ENCODE measurements at regions not wholly inside any gene's neighbourhood (a gene's known extent, or its start where the extent isn't known, plus 50 kb on each side); places are given as distances from the start of the nearest gene placed in this dataset.
"Not testable (repeated sequence)": the region's sequence is repeated elsewhere in the genome, so short reads cannot be mapped to it uniquely, and the experiment has no call there.

DNA sequence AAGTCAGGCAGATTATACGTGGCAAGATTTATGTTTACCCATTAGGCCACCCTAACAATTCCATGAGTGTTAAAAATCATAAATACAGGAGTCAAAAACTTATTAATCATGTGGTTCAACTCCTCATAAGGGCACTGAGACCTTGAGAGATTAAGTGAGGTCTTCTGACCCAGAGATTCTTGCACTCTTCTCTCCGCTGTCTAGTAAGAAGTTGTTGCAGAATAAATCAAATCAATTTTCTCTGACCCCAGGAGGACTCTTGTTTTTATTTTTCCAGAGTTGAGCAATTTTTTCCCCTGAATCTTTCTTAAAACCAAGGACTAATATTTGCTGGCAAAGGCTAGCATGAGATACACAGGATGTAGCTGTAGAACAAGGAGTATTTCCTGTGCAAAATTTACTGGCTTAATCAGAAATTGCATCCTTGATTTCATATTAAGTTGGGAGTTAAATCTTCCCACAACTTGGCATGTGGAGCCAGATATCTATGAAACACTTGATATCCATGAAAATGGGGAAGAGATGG, 90.9 kb upstream of the PTHLH start:
- DNase-seq: no peak

DNA sequence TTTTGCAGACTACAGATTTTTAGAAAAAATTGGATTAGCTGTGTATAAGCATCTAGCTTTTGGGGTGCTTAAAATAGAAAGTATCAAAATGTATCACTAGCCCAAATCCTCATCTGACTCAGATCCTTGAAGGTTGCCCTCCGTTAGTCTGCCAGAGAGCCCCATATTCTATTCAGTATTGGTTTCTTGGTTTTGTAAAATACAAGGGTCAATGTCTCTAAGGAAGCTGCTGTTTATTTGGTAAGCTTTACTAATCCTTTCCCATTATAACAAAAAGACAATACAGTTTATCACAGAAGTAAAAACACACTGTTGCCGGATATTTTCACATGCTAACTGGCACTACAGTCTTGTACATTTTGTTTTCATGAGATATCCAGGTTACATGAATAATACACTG, 92.8 kb upstream of the PTHLH start:
- no peak for DNase-seq

DNA sequence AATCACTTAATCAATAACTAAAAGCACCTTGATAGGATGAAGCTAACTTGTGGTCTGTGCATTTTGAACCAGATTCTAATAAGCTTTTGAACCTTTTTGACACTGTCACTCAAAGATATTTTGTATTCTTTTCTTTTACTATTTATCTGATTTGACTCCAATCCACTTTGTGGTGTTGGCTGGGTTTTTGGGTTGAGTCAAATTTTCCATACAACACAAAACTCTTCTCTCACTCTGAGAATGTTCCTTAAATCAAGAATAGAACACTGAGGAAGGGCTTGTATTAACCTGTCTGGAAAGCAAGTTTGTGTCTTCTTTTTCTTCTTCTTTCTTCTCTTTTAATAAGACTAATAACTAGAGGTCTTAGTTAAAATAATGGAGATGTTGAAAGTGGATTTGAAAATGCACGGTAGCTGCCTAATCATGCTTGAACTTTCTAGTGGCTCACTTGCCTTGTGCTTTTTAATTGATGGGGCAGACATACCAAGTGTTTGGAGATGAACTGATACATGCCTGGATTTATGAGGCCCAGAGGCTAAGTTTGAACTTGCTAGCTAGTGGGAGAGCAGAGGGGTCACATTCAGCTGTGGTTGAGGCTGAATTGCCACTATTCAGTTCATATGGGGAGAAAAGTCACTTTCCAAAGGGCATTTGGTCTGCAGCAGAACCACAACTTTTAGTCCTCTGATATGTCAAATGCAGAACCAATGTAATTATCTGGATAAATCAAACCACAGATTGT, 93.5 kb upstream of the PTHLH start:
- no peak for DNase-seq

DNA sequence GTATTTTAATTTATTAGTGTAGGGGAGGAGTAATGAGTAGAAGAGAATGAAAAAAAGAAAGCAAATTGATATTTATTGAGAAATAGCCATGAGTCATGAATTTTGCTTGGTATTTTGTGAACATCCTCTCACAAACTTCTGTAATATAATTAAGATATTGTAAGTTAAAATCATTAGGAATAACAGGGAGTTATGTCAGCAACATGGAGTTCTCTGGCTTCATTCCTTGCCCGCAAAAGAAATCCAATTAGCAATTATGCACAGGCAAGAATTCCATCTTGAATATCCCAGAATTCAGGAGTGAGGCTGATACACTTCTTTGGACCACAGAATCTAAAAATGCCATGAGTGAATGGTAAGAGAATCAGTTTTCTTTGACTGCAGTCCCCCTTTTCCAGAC, 94.3 kb upstream of the PTHLH start:
- DNase-seq: no peak

DNA sequence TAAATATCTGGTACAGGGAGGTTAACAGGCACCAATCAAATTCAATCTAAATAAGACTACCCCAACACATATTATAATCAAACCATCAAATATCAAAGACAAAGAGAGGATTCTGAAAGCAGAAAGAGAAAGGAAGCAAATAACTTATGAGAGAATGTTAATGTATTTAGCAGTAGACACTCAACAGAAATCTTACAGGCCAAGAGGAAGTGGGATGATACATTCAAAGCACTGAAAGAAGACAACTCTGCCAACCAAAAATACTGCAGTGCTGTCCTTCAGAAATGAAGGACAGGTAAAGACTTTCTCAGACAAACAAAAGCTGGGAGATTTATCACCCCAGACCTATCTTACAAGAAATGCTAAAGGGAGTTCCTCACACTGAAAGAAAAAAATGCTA, 95.9 kb upstream of the PTHLH start:
- no peak for DNase-seq

DNA sequence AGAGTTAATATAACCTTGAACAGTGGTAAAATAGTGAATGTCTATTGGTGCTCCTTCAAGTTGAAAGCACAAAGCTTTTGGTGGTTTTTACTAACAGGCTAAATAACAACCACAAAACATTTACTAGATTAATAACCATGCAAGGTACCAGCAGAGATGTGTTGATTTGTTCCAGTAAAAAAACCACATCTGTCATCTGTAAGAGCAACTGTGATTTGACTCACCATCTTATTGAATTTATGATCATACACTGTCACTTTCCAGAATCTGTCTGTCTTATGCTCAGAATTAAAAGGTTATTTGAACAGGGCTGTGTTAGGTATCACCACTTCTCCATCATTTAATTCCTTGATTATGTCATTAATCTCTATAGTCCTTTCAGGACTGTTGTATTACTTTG, 107.0 kb upstream of the PTHLH start:
- DNase-seq: no peak

DNA sequence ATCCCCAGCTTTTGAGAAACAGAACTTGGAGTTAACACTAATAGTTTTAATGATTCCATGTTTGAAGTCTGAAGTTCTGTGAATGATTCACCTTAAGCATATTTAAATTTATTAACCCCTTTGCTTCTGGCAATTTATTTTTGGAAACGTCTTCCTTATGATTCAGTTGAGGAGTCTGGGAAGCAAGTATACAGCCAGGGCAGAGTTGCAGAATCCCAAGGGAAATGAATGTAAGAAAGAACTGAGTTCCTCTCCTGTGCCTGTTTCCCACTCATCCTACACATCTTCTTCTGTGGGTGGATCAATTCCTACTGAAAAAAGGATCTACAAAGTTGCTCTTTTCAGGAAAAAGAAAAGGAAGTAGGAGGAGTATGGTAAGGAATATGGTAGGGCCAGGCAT, 108.2 kb upstream of the CCDC91 start:
- no peak for DNase-seq

DNA sequence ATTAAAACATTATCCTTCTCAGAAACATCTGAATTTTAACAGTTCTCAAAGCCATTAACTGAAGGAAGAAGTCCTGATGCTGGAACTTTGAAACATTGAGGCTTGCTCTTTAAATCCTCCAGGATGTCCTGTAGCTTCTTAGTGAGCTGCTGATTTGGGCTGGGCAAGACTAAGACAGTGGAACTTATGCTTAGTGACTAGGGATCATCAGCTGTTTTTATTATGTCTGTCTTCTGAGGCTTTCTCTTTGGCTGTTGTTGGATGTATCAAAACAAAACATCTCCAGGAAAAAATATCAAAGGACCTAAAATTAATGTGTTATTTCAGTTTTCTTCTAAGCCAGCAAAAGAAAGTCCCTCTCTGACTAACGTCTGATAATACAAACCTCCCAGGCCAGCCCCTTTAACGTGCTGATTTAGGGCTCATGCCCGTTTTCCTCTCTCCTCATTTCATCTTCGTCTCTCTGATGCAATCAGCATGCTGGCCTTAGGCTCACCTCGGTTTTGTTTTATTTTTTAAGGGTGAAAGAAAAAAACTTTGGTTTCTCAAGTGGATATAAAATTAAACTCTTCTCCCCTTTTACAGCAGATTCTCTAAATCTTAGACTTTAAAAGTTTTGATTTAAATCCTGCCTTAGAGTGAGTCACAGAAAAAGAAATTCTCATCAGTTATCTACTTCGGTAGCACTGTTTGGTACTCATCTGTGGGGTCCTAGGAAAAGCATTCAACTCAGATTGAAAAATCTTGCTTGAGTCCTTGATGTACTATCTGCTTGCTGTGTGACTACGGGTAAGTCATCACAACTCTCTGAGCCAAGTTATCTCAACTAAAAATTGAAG, 106.2 kb upstream of the CCDC91 start:
- no peak for DNase-seq

DNA sequence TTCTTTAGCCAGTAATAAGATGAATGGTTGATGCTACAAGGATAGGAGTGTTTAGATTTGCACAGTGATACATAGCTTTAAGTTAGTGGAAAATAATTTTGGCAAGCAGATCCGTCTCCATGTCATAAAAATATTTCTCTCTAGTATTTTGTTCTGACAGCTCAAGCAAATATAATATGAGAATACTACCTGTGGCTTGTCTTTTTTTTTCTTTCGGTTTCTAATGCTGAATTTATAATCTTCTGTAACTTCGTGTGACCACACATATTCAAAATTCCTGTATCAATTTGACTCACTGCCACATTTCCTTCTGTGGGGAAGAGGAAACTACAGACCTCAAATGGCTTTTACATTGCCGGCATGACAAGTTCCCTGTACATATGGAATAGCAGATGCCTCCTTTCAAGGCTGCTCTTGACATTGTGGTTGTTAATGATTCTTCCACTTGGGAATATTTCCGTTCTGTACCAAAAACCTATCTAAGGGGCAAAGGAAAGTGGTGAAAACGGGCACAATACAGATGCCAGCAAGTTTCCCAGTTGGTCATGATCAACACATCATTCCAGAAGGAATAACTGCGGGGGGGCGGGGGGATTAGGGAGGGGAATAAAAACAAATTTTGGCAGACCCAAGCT, 103.6 kb upstream of the CCDC91 start:
- DNase-seq: no peak

DNA sequence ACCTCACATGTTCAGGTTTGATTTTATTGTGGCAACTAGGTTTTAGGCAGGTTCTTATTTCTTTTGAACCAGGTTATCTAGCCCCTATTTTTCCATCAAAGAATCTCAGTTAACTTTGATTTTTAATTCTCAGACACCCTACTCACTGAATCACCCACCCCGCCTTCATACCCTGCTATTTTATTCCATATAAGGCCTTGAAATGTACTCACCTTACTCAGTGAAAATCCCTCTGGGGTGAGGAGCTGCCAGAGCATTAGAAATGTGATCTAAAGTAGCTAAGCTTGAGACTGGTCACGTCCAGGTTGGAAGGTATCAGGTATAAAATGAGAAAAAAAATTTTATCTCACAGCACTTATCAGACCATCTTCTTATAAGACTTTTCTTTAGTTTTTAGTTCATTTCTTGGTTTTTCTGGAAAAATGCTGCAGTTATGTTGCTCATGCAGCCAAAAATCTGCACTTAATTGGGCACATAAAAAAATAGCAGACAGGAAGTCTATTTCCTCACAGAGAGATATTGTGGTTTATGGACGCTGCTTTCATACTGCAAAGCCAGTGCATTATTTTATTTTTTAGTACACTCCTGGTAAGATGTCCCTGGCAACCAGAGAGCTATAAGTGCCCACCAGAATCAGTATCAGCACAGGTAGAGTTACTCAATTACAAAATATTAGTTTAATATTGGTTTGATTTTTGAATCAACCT, 101.5 kb upstream of the CCDC91 start:
- no peak for DNase-seq

DNA sequence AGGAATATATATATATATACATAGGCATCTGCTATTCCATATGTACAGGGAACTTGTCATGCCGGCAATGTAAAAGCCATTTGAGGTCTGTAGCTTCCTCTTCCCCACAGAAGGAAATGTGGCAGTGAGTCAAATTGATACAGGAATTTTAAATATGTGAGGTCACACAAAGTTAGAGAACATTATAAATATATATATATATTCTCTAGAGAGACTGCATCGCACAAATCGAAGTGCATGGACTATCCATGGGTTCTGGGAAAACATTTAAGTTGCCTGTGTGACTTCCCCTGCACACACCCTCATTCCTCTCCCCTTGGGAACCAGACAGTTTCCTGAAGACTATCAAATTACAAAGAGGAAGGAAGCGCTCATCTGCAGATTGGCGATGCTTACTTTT, 100.9 kb upstream of the CCDC91 start:
- DNase-seq: no peak

DNA sequence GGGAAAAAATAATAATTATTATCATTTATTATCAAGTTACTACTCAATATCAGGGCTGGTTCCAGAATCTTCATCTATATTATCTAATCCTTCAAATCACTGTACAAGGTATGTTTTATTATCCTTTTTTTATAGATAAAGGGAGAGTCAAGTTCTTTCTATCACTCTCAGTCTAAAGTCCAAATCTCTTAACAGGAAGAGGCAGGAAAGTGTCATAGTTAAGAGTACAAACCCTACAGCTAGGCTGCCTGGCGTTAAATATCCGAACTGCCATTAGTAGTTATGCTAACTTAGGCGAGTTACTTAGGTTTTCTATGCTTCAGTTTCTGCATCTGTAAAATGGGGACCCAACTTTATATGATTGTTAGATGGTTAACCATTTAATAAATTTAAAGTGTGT, 99.4 kb upstream of the CCDC91 start:
- DNase-seq: no peak

DNA sequence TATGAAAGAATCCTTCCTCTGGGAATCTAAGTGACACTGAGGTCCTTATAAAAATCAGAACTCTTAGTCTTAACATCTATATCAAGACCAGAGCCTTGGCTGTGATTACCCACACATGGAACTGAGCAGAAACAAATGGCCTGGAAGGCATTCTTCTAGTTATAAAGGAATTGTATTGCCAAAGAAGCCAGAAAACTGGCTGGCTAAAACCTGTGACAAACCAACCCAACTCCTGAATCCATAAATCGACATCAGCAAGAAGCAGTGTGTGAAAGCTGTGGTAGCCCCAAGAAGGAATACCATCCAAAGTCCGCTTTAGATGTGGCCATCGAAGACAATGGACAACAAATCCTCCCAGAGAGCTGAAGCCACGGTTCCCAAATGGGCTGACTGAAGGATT, 97.9 kb upstream of the CCDC91 start:
- DNase-seq: no peak

DNA sequence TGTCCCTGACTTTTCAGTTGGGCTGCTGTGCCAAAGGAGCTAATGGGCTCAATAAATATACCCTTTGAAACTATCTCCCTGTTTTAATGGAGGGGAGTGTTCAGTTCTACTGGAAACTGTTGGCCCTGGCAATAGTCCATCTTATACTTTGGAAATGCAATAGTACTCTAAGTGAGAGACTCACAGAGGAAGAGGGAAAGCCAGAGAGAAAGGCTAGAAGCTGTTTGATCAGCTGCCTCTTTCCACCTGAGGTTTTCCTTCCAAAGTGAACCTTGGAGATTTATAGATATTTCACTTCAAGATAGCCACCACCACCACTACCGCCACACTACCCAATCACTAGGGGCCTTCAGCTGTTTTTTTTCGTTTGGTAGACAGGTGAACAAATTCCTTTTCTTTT, 93.6 kb upstream of the CCDC91 start:
- no peak for DNase-seq

DNA sequence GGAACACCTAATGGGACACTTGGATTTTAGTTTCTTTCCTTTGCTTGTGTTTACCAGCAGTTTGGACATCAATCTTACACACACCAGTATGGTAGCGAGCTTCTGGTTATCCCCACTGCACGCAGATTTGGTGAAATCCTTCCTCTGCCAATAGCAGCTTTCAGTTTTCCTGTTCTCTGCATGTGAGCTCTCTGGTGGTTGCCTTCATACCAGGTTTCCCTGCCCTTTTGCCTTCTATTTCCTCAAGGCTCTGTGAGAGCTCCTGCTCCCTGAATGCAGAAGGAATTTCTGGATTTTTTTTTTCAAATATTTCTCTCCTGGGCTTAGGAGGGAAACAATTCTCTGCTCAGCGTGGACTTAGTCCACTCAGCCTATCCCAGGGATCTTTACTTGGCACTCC, 93.0 kb upstream of the CCDC91 start:
- no peak for DNase-seq

DNA sequence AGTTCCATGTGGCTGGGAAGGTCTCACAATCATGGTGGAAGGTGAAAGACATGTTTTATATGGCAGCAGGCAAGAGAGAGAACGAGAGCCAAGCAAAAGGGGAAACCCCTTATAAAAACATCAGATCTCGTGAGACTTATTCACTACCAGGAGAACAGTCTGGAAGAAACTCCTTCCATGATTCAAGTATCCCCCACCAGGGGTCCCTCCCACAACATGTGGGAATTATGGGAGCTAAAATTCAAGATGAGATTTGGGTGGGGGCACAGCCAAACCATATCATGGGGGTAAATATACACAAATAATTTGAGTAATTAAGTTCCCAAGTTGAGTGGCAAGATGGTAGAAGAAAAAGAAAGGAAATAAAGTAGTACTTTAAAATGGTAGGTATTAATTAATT, 91.0 kb upstream of the CCDC91 start:
- not testable (repeated sequence) for DNase-seq

DNA sequence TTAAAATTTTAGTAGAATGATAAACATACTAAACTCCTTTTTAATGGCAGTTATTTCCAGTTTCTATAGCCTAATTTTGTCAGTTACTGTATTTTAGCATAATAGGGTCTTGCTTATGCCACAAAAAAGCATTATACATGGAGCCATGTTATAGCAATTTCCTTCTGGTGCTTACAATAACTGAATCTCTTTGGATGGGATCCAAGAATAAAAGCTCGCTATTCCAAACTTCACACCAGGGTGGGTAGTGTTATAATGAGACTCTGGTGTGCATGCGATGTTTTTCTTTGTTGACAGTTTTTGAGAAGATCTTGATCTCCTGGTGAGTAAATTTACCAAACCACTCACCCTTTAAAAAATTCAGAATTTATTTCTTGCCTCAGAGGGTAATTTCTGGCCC, 90.4 kb upstream of the CCDC91 start:
- no peak for DNase-seq

DNA sequence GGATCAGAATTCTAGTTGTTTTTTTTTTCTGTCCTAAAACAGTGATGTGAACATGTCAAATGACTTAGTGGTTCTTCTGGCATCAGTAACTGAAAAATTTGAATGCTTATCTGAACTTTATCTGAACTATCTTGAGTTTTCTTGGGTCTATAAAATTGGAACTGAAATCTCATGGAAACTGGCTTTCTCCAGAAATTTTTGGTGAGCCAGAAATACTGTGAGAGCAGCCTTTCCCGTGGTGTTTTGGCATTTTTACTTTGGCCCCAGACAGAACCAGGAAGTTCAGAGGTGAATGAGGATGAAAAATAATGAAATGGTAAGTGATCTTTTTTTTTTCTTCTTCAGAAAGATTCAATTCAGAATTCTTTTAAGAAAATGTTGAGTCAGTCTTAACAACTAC, 89.5 kb upstream of the CCDC91 start:
- DNase-seq: no peak

DNA sequence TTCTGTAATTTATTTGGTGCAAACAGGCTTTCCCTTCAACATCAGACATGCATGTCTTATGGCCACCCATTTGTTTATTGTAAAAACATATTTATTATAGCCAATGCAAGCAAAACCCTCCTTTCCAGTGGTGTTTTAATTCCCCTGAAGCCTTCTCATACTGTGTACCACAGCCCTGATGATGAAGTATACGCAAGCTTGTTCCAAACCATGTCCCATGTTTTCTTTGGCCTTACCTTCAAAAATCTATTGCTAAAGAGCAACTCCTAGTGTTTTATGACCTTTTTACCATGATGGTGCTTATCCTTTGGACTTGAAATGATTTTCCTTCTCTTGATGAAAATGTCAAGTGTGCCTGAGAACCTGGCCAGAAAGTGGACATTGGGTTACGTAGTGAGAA, 85.9 kb upstream of the CCDC91 start:
- DNase-seq: no peak

DNA sequence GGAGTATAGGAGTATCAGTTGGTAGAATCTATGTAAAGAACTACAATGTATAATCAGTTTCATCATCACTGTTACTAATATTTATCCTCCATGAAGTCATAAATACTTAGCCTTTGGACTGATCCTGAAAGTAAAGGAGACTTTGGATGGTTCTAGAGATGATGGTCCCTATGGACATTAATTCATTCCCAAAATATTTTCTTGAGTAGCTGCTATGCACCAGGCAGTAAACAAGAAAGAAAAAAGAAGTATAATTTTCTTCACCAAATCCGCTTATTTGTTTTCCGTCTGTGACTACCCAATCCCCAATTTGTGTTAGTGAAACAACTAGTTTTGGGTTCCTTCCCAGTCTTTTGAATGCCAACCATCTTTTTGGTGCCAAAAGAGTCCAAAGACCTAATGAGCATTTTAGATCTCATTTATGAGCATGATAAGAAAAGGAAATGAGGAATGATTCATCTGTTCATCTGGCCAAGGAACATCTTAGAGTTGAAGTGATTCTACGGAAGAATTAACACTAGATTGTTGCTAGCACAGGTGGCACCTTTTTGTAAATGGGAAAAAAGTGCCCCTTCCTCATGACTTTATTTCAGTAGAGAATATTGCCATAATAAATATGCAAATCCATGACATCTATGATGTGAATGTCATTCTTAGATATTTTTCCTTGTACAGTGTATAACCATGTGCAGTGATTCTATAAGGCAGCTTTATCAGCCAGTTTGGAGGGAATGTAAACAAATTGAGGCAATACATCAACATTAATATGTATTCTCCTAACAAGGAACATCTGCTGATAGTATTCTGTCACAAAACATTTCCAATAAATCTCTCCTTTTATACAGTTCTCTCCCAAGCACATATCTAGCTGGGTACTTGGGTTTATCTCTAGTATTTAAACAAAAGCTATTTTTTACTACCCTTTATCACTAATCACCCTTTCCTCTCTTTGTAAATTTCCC, 85.1 kb upstream of the CCDC91 start:
- DNase-seq: no peak

DNA sequence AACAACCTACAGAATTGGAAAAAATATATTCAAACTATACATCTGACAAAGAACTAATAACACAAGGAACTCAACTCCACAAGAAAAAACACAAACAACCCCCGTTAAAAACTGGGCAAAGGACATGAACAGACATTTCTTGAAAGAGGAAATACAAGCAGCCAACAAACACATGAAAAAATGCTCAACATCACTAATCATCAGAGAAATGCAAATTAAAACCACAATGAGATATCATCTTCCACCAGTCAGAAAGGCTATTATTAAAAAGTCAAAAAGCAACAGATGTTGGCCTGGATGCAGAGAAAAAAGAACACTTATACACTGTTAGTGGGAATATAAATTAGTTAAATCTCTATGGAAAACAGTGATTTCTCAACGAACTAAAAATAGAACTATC, 82.6 kb upstream of the CCDC91 start:
- DNase-seq: no peak

DNA sequence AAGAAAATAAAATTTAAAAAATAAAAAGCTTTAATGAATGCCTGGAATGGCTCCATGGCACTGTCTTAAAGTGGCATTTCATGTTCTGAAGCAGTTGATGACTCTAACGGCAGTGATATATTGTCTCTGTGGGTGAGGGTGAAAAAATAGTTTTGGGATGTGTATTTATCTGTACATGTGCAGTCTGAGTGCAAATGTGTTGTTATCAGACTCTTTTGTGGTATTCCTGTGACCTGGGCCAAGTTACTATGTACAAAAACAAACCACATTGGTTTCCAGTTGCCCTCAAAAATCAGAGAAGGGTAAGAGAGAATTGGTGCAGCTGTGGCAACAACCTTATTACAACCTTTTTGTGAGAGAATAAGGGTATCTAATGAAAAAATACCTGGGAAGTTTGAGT, 81.7 kb upstream of the CCDC91 start:
- peak; percentile 5 for DNase-seq

All from CD4-positive, alpha-beta T cell treated with Interleukin-12 subunit alpha and Interleukin-12 subunit beta, for 1 hour (primary cell).